Thymus (tissue), 11 donors: ENCODE measurements at regions not wholly inside any gene's neighbourhood (a gene's known extent, or its start where the extent isn't known, plus 50 kb on each side); places are given as distances from the start of the nearest gene placed in this dataset.

ENCODE experiments used
- DNase-seq, 9 donors: peaks; one replicate each; pipeline ENCODE4 v3.0.0-alpha.2; 2013; ENCODE audit warnings: low spot score in 9 of 9, low read depth in 6 of 9, missing footprints in 1 of 9
- H3K27ac ChIP-seq, 2 donors: one replicate each; pipeline ENCODE4 v1.5.1; 2013; ENCODE audit warnings: control low read depth in 1 of 2, low read depth in 1 of 2, low read length in 1 of 2, mild to moderate bottlenecking in 1 of 2, moderate library complexity in 1 of 2
- H3K27me3 ChIP-seq, 2 donors: one replicate each; pipeline ENCODE4 v1.5.1; 2013; ENCODE audit warnings: low read length in 1 of 2; ENCODE audit not compliant: control insufficient read depth in 2 of 2, insufficient read depth in 1 of 2
- H3K36me3 ChIP-seq, 2 donors: one replicate each; pipeline ENCODE4 v1.5.1; 2013; ENCODE audit warnings: low read length in 1 of 2, mild to moderate bottlenecking in 1 of 2, moderate library complexity in 1 of 2; ENCODE audit not compliant: control insufficient read depth in 2 of 2, insufficient read depth in 2 of 2
- H3K4me1 ChIP-seq, 2 donors: one replicate each; pipeline ENCODE4 v1.5.1; 2013; ENCODE audit warnings: low read length in 2 of 2; ENCODE audit not compliant: control insufficient read depth in 2 of 2, insufficient read depth in 2 of 2
- H3K4me3 ChIP-seq, 2 donors: one replicate each; pipeline ENCODE4 v1.5.1; 2013; ENCODE audit warnings: low read length in 2 of 2, control low read depth in 1 of 2, mild to moderate bottlenecking in 1 of 2
- H3K9me3 ChIP-seq, 2 donors: one replicate each; pipeline ENCODE4 v1.5.1; 2013; ENCODE audit warnings: low read length in 1 of 2, mild to moderate bottlenecking in 1 of 2; ENCODE audit not compliant: control insufficient read depth in 2 of 2, insufficient read depth in 1 of 2
- WGBS: extraction: QIAGEN DNeasy Blood & Tissue Kit; methylation state at CpG from one replicate; pipeline ENCODE4 v1.1.7; 2013; 5-methylcytosine and 5-hydroxymethylcytosine counted together
- donor health status: healthy.

- no peaks in the 10 kb centered on the region for H3K9me3 ChIP-seq
- H3K4me1 ChIP-seq = no peaks in the 10 kb centered on the region
- no peaks in the 10 kb centered on the region for H3K36me3 ChIP-seq
- H3K27me3 ChIP-seq = no peaks in the 10 kb centered on the region
- WGBS = 96% methylated on average over 2 of the region's 2 CpGs
- no peak overlapping the region for H3K27ac ChIP-seq
- no peak for DNase-seq
- no peak overlapping the region for H3K4me3 ChIP-seq
These were observed 50.8 kb upstream of the MYLIP start for GRCh38 chr6:16078064-16078463.

GRCh38 chr6:16069671-16070070 is 59.2 kb upstream of the MYLIP start:
- 97% methylated on average over 7 of the region's 7 CpGs for WGBS
- no peak for DNase-seq
- H3K27ac ChIP-seq = no peak overlapping the region
- no peaks in the 10 kb centered on the region for H3K4me1 ChIP-seq
- no peaks in the 10 kb centered on the region for H3K27me3 ChIP-seq
- no peak overlapping the region for H3K4me3 ChIP-seq
- H3K36me3 ChIP-seq = no peaks in the 10 kb centered on the region
- H3K9me3 ChIP-seq = no peaks in the 10 kb centered on the region

GRCh38 chr6:16069222-16069621 is 59.7 kb upstream of the MYLIP start:
- no peak for DNase-seq
- no peak overlapping the region for H3K27ac ChIP-seq

GRCh38 chr6:16067568-16067967 is 61.3 kb upstream of the MYLIP start:
- no peak for DNase-seq
- Histone ChIP-seq H3K4me1 (no peaks in the 10 kb centered on the region), H3K27ac (no peak overlapping the region), H3K36me3 (no peaks in the 10 kb centered on the region), H3K9me3 (no peaks in the 10 kb centered on the region), H3K27me3 (no peaks in the 10 kb centered on the region), H3K4me3 (no peak overlapping the region)
- 93% methylated on average over 3 of the region's 3 CpGs for WGBS

More at GRCh38 chr6:16069222-16069621, 59.7 kb upstream of the MYLIP start:
- Histone ChIP-seq H3K4me1 (no peaks in the 10 kb centered on the region), H3K4me3 (no peak overlapping the region), H3K36me3 (no peaks in the 10 kb centered on the region), H3K9me3 (no peaks in the 10 kb centered on the region), H3K27me3 (no peaks in the 10 kb centered on the region)
- 98% methylated on average over 39 of the region's 39 CpGs for WGBS

GRCh38 chr6:16064671-16065072 is 64.2 kb upstream of the MYLIP start:
- no peak overlapping the region for H3K4me3 ChIP-seq
- no peaks in the 10 kb centered on the region for H3K36me3 ChIP-seq
- no peaks in the 10 kb centered on the region for H3K4me1 ChIP-seq
- DNase-seq = no peak
- no peak overlapping the region for H3K27ac ChIP-seq
- WGBS = 54% methylated on average over 7 of the region's 7 CpGs
- H3K9me3 ChIP-seq = no peaks in the 10 kb centered on the region
- H3K27me3 ChIP-seq = no peaks in the 10 kb centered on the region

GRCh38 chr6:16063580-16063979 is 65.3 kb upstream of the MYLIP start:
- H3K27me3 ChIP-seq = no peaks in the 10 kb centered on the region
- DNase-seq = no peak
- no peaks in the 10 kb centered on the region for H3K36me3 ChIP-seq
- WGBS = 100% methylated on average over 1 of the region's 1 CpG
- no peak overlapping the region for H3K4me3 ChIP-seq
- H3K27ac ChIP-seq = no peak overlapping the region
- no peaks in the 10 kb centered on the region for H3K4me1 ChIP-seq
- H3K9me3 ChIP-seq = no peaks in the 10 kb centered on the region

- 96% methylated on average over 2 of the region's 2 CpGs for WGBS
- H3K4me3 ChIP-seq = no peak overlapping the region
- H3K9me3 ChIP-seq = no peaks in the 10 kb centered on the region
- no peaks in the 10 kb centered on the region for H3K36me3 ChIP-seq
- no peak for DNase-seq
- H3K27me3 ChIP-seq = no peaks in the 10 kb centered on the region
- H3K4me1 ChIP-seq = no peaks in the 10 kb centered on the region
- no peak overlapping the region for H3K27ac ChIP-seq
These were observed 67.1 kb upstream of the MYLIP start for GRCh38 chr6:16061818-16062217.

GRCh38 chr6:16060039-16060438 is 68.8 kb upstream of the MYLIP start:
- Histone ChIP-seq H3K27ac (no peak overlapping the region), H3K9me3 (no peaks in the 10 kb centered on the region), H3K27me3 (no peaks in the 10 kb centered on the region), H3K4me1 (no peaks in the 10 kb centered on the region), H3K36me3 (no peaks in the 10 kb centered on the region), H3K4me3 (no peak overlapping the region)
- DNase-seq = no peak
- 31% methylated on average over 3 of the region's 3 CpGs for WGBS

GRCh38 chr6:16059496-16059895 is 69.4 kb upstream of the MYLIP start:
- H3K36me3 ChIP-seq = no peaks in the 10 kb centered on the region
- DNase-seq = no peak
- H3K4me1 ChIP-seq = no peaks in the 10 kb centered on the region

GRCh38 chr6:16058929-16059345 is 69.9 kb upstream of the MYLIP start:
- 93% methylated on average over 4 of the region's 4 CpGs for WGBS
- H3K4me3 ChIP-seq = no peak overlapping the region
- H3K36me3 ChIP-seq = no peaks in the 10 kb centered on the region
- H3K4me1 ChIP-seq = no peaks in the 10 kb centered on the region
- no peak overlapping the region for H3K27ac ChIP-seq
- no peaks in the 10 kb centered on the region for H3K27me3 ChIP-seq
- DNase-seq = no peak
- H3K9me3 ChIP-seq = no peaks in the 10 kb centered on the region

More at GRCh38 chr6:16059496-16059895, 69.4 kb upstream of the MYLIP start:
- H3K9me3 ChIP-seq = no peaks in the 10 kb centered on the region
- no peak overlapping the region for H3K4me3 ChIP-seq
- WGBS = 84% methylated on average over 7 of the region's 7 CpGs
- no peaks in the 10 kb centered on the region for H3K27me3 ChIP-seq
- no peak overlapping the region for H3K27ac ChIP-seq
